HPDE6-E6E7 (cell line): ENCODE measurements at regions not wholly inside any gene's neighbourhood (a gene's known extent, or its start where the extent isn't known, plus 50 kb on each side); places are given as distances from the start of the nearest gene placed in this dataset.

ENCODE experiments used
- DNase-seq: peaks from one replicate; pipeline ENCODE4 v3.0.0; 2011; ENCODE audit warnings: missing footprints; ENCODE audit errors: extremely low spot score

- no peak for DNase-seq
These were observed 92.3 kb upstream of the BACE2 start for GRCh38 chr21:41075656-41076055.

- DNase-seq: no peak
These were observed 91.9 kb upstream of the BACE2 start for GRCh38 chr21:41076064-41076463.

- no peak for DNase-seq
These were observed 88.8 kb upstream of the BACE2 start for GRCh38 chr21:41079159-41079558.

GRCh38 chr21:41080485-41081121, 87.4 kb upstream of the BACE2 start:
- no peak for DNase-seq

- no peak for DNase-seq
These were observed 81.4 kb upstream of the BACE2 start for GRCh38 chr21:41086569-41086968.

- DNase-seq: no peak
These were observed 77.0 kb upstream of the BACE2 start for GRCh38 chr21:41090981-41091380.

GRCh38 chr21:41091616-41092015, 76.3 kb upstream of the BACE2 start:
- no peak for DNase-seq

GRCh38 chr21:41092312-41092711, 75.6 kb upstream of the BACE2 start:
- DNase-seq: no peak

- no peak for DNase-seq
These were observed 72.0 kb upstream of the BACE2 start for GRCh38 chr21:41095983-41096382.

GRCh38 chr21:41098076-41098475, 69.9 kb upstream of the BACE2 start:
- no peak for DNase-seq

- no peak for DNase-seq
These were observed 69.4 kb upstream of the BACE2 start for GRCh38 chr21:41098481-41099042.

- no peak for DNase-seq
These were observed 67.0 kb upstream of the BACE2 start for GRCh38 chr21:41100826-41101550.

- DNase-seq: no peak
These were observed 65.7 kb upstream of the BACE2 start for GRCh38 chr21:41102281-41102680.

- no peak for DNase-seq
These were observed 60.4 kb upstream of the BACE2 start for GRCh38 chr21:41107602-41108001.

GRCh38 chr21:41108668-41109585, 59.0 kb upstream of the BACE2 start:
- DNase-seq: no peak

- no peak for DNase-seq
These were observed 57.8 kb upstream of the BACE2 start for GRCh38 chr21:41110161-41110560.

- DNase-seq: no peak
These were observed 57.3 kb upstream of the BACE2 start for GRCh38 chr21:41110664-41111063.

GRCh38 chr21:41111681-41112080, 56.3 kb upstream of the BACE2 start:
- DNase-seq: no peak

- DNase-seq: no peak
These were observed 54.9 kb upstream of the BACE2 start for GRCh38 chr21:41112740-41113692.

- DNase-seq: no peak
These were observed 52.1 kb upstream of the BACE2 start for GRCh38 chr21:41115851-41116250.
